Loucy (cell line): ENCODE measurements at regions not wholly inside any gene's neighbourhood (a gene's known extent, or its start where the extent isn't known, plus 50 kb on each side); places are given as distances from the start of the nearest gene placed in this dataset.

Experiments
- H2AFZ ChIP-seq: fragments of 200-600 bp; sonication (generic); 2 replicates; pipeline ENCODE4 v1.6.0; 2016; ENCODE audit warnings: antibody characterized with exemption, mild to moderate bottlenecking, low read length, moderate library complexity
- H3F3A ChIP-seq: fragments of 200-600 bp; 2 replicates; pipeline ENCODE4 v1.6.0; 2016; ENCODE audit warnings: antibody characterized with exemption, low read depth, mild to moderate bottlenecking
- H3K27me3 ChIP-seq: fragments of 200-600 bp; sonication (generic); 2 replicates; pipeline ENCODE4 v1.6.1; 2014; ENCODE audit warnings: low read length, mild to moderate bottlenecking; ENCODE audit not compliant: insufficient read depth, poor library complexity, severe bottlenecking
- H3K36me3 ChIP-seq: fragments of 200-600 bp; sonication (generic); 2 replicates; pipeline ENCODE4 v1.6.1; 2016; ENCODE audit warnings: low read length; ENCODE audit not compliant: insufficient read depth
- H3K4me1 ChIP-seq: fragments of 200-600 bp; sonication (generic); 2 replicates; pipeline ENCODE4 v1.5.1; 2014; ENCODE audit warnings: low read length, mild to moderate bottlenecking; ENCODE audit not compliant: insufficient read depth, poor library complexity, severe bottlenecking
- H3K4me2 ChIP-seq: fragments of 200-600 bp; sonication (generic); 2 replicates; pipeline ENCODE4 v1.6.0; 2014; ENCODE audit warnings: antibody characterized with exemption, low read length, low read depth, mild to moderate bottlenecking; ENCODE audit not compliant: poor library complexity, severe bottlenecking
- H3K4me3 ChIP-seq: fragments of 200-600 bp; sonication (generic); 2 replicates; pipeline ENCODE4 v1.5.1; 2014; ENCODE audit warnings: low read length, mild to moderate bottlenecking, mixed read lengths; ENCODE audit not compliant: poor library complexity, severe bottlenecking
- H3K79me2 ChIP-seq: fragments of 200-600 bp; sonication (generic); 2 replicates; pipeline ENCODE4 v1.6.1; 2014; ENCODE audit warnings: low read length; ENCODE audit not compliant: insufficient read depth
- H3K9ac ChIP-seq: fragments of 200-600 bp; sonication (generic); 2 replicates; pipeline ENCODE4 v1.6.0; 2014; ENCODE audit warnings: mild to moderate bottlenecking, low read depth, low read length, moderate library complexity; ENCODE audit not compliant: poor library complexity, severe bottlenecking
- H3K9me2 ChIP-seq: fragments of 200-600 bp; sonication (generic); replicated peaks from 2 replicates; pipeline ENCODE4 v1.6.1; 2016; ENCODE audit warnings: low read depth, low read length, mixed read lengths
- H3K9me3 ChIP-seq: fragments of 200-600 bp; sonication (generic); 2 replicates; pipeline ENCODE4 v1.6.1; 2014; ENCODE audit warnings: mild to moderate bottlenecking, antibody characterized with exemption, low read length, low read depth; ENCODE audit not compliant: insufficient read depth
- H4K20me1 ChIP-seq: fragments of 200-600 bp; sonication (generic); 2 replicates; pipeline ENCODE4 v1.6.0; 2014; ENCODE audit warnings: antibody characterized with exemption, low read length, mild to moderate bottlenecking; ENCODE audit not compliant: insufficient read depth, poor library complexity, severe bottlenecking
- CTCF ChIP-seq: fragments of 200-600 bp; sonication (generic); conservative IDR thresholded peaks from 2 replicates; pipeline ENCODE4 v1.5.1; 2014; ENCODE audit warnings: mild to moderate bottlenecking, antibody characterized with exemption, low read length
- EZH2phosphoT487 ChIP-seq: fragments of 200-600 bp; IDR thresholded peaks from 2 replicates; pipeline ENCODE4 v1.6.1; 2018; ENCODE audit warnings: antibody characterized with exemption, mild to moderate bottlenecking, moderate library complexity, borderline replicate concordance

DNA sequence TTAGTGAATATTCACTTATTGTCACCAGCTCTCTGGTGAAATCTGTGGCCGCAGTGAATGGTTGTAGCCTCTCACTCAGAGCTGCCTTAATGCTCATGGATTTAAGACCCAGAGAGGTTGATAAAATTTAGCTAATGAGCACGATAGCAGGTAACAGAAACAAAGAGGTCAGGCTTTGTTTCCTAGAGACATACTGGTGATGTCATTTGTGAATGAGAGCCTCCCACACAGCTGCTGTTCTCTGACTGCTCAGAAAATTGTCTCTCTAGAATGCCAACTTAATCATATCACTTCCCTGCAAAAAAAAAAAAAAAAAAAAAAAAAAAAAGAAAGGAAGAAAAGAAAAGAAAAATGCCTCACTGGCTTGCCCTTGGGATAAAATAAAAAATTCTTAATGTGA lies 411.7 kb upstream of the MYT1L start:
- Histone ChIP-seq H3K79me2 (no peaks in the 10 kb centered on the region), H3K27me3 (no peaks in the 10 kb centered on the region), H3K9me2 (no peaks in the 10 kb centered on the region), H4K20me1 (no peaks in the 10 kb centered on the region), H3K4me1 (no peaks in the 10 kb centered on the region), H2AFZ (no peak overlapping the region), H3K4me2 (no peak overlapping the region), H3K9me3 (no peaks in the 10 kb centered on the region), H3F3A (no peaks in the 10 kb centered on the region), H3K4me3 (no peak overlapping the region), H3K9ac (no peak overlapping the region), H3K36me3 (no peaks in the 10 kb centered on the region)
- TF ChIP-seq CTCF (no peak), EZH2phosphoT487 (no peak)

- Histone ChIP-seq H4K20me1 (no peaks in the 10 kb centered on the region), H3K27me3 (no peaks in the 10 kb centered on the region), H3K36me3 (no peaks in the 10 kb centered on the region), H3K9me2 (no peaks in the 10 kb centered on the region), H3K4me2 (no peak overlapping the region), H3K4me3 (no peak overlapping the region), H3K9ac (no peak overlapping the region), H3K9me3 (no peaks in the 10 kb centered on the region), H3K4me1 (no peaks in the 10 kb centered on the region), H3F3A (no peaks in the 10 kb centered on the region), H2AFZ (no peak overlapping the region), H3K79me2 (no peaks in the 10 kb centered on the region)
- no peak for TF ChIP-seq EZH2phosphoT487
Measured at GRCh38 chr2:2740238-2740775, 409.2 kb upstream of the MYT1L start.

GRCh38 chr2:2739231-2739795 lies 408.2 kb upstream of the MYT1L start:
- Histone ChIP-seq H3K9me3 (no peaks in the 10 kb centered on the region), H3K36me3 (no peaks in the 10 kb centered on the region), H2AFZ (no peak overlapping the region), H3K4me2 (no peak overlapping the region), H4K20me1 (no peaks in the 10 kb centered on the region), H3K4me1 (no peaks in the 10 kb centered on the region), H3K4me3 (no peak overlapping the region), H3K79me2 (no peaks in the 10 kb centered on the region), H3K9me2 (no peaks in the 10 kb centered on the region), H3F3A (no peaks in the 10 kb centered on the region), H3K27me3 (no peaks in the 10 kb centered on the region), H3K9ac (no peak overlapping the region)
- TF ChIP-seq EZH2phosphoT487, result no peak
- no peak for TF ChIP-seq CTCF

DNA sequence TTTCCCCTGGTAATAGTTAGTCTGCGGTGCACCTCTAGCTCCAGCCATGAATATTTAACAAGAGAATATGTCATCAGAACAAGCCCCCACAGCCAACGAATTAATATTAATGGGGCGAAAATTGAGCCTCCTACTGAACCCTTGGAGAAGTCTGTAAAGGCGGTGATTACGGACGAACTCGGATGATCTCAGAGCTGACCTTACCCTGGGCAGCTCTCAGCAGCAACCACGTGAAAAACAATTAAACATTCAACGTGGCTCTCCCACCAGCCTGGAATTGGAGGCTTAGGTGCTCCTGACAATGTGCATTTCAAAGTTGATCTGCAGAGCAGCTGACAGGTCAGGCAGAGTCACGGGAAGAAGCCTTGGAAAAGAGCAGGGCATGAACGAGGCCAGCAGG lies 407.6 kb upstream of the MYT1L start:
- TF ChIP-seq CTCF (no peak), EZH2phosphoT487 (no peak)
- Histone ChIP-seq H3F3A (no peaks in the 10 kb centered on the region), H3K27me3 (no peaks in the 10 kb centered on the region), H3K9me2 (no peaks in the 10 kb centered on the region), H2AFZ (no peak overlapping the region), H3K4me3 (no peak overlapping the region), H3K9ac (no peak overlapping the region), H4K20me1 (no peaks in the 10 kb centered on the region), H3K9me3 (no peaks in the 10 kb centered on the region), H3K4me2 (no peak overlapping the region), H3K79me2 (no peaks in the 10 kb centered on the region), H3K4me1 (no peaks in the 10 kb centered on the region), H3K36me3 (no peaks in the 10 kb centered on the region)
